ENCODE measurements at regions not wholly inside any gene's neighbourhood (a gene's known extent, or its start where the extent isn't known, plus 50 kb on each side); places are given as distances from the start of the nearest gene placed in this dataset.

DNA sequence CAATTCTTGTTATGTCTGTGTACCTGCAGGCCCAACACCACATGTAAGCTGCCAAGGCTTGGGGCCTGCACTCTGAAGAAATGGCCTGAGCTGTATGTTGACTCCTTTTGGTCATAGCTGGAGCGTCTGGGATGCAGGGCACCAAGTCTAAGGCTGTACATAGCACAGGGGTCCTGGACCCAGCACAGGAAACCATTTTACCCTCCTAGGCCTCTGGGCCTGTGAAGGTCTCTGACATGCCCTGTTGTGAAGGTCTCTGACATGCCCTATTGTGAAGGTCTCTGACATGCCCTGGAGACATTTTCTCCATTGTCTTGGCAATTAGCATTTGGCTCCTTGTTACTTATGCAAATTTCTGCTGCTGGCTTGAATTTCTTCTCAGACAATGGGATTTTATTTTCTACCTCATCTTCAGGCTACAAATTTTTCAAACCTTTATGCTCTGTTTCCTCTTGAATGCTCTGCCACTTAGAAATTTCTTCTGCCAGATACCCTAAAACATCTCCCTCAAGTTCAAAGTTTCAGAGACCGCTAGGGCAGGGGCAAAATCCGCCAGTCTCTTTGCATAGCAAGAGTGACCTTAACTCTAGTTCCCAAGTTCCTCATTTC, 246.7 kb upstream of the B3GALT2 start:
- Histone ChIP-seq H3K9me2 (ENCODE audit: insufficient read depth, low read length) (no peaks in the 10 kb centered on the region), H3K4me2 (ENCODE audit: low read length) (no peak overlapping the region), H4K20me1 (ENCODE audit: insufficient read depth, low read length) (no peaks in the 10 kb centered on the region), H3K27ac (ENCODE audit: low read depth, low read length, poor library complexity, severe bottlenecking) (no peak overlapping the region), H2AFZ (ENCODE audit: low read length) (no peak overlapping the region), H3K4me3 (ENCODE audit: low read depth, low read length, poor library complexity, severe bottlenecking) (no peak overlapping the region), H3K79me2 (ENCODE audit: insufficient read depth, low read depth, low read length) (no peaks in the 10 kb centered on the region), H3K9me3 (ENCODE audit: low read length) (peaks cover 22% of the 10 kb centered on the region), H3K4me1 (ENCODE audit: insufficient read depth, low read length, poor library complexity, severe bottlenecking) (no peaks in the 10 kb centered on the region), H3K36me3 (ENCODE audit: insufficient read depth, low read length) (no peaks in the 10 kb centered on the region; the same call in 1 of the 2 replicates)
- peak; percentile 16 for DNase-seq (ENCODE audit: low spot score)
- BruUV-seq (replicated peaks), result no TSS peak
- no peak for TF ChIP-seq EZH2phosphoT487 (IDR thresholded peaks at IDR 0.05; ENCODE audit: borderline replicate concordance, low read depth, low read length)
- TF ChIP-seq, protein P1, sequence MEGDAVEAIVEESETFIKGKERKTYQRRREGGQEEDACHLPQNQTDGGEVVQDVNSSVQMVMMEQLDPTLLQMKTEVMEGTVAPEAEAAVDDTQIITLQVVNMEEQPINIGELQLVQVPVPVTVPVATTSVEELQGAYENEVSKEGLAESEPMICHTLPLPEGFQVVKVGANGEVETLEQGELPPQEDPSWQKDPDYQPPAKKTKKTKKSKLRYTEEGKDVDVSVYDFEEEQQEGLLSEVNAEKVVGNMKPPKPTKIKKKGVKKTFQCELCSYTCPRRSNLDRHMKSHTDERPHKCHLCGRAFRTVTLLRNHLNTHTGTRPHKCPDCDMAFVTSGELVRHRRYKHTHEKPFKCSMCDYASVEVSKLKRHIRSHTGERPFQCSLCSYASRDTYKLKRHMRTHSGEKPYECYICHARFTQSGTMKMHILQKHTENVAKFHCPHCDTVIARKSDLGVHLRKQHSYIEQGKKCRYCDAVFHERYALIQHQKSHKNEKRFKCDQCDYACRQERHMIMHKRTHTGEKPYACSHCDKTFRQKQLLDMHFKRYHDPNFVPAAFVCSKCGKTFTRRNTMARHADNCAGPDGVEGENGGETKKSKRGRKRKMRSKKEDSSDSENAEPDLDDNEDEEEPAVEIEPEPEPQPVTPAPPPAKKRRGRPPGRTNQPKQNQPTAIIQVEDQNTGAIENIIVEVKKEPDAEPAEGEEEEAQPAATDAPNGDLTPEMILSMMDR (conservative IDR thresholded peaks at IDR 0.05; ENCODE audit: low read length), result no peak
- intact Hi-C loops (cut with micrococcal nuclease; ENCODE audit: unreplicated experiment), result no loop called here
- CTCF ChIA-PET (ENCODE audit: unreplicated experiment), result no interaction called here
- POLR2A ChIA-PET, result no interaction called here

DNA sequence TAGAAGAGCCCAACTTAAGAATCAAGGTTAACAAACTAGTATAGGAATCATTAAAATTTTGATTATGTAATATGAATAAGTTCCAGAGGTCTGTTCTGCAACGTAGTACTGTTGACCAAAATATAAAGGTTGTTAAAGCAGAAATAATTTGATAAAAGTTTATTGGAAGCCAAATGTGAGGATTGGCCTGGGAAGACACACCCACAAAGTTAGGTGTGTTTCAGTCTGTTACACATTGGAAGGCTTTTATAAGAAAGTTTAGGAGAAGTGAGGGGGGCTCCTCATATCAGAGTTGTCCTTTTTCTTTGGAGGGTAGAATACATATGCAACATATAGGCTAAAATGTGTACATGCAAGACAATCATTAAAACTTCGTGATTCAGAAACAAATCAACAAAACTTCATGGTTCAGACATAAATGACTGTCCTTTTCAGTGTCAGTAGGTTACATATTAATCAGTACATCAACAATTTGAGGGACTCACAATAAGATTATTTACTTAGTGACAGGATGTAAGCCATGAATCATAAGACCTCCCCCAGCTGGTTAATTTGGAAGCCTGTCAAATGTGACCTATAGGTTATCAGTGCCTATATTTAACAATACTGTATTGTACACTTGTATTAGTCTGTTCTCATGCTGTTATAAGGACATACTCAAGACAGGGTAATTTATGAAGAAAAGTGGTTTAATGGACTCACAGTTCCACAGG, 245.0 kb upstream of the B3GALT2 start:
- Histone ChIP-seq H3K9me2 (ENCODE audit: insufficient read depth, low read length) (no peaks in the 10 kb centered on the region), H3K79me2 (ENCODE audit: insufficient read depth, low read depth, low read length) (no peaks in the 10 kb centered on the region), H4K20me1 (ENCODE audit: insufficient read depth, low read length) (no peaks in the 10 kb centered on the region), H3K9me3 (ENCODE audit: low read length) (peaks cover 22% of the 10 kb centered on the region), H3K4me3 (ENCODE audit: low read depth, low read length, poor library complexity, severe bottlenecking) (no peak overlapping the region), H3K27ac (ENCODE audit: low read depth, low read length, poor library complexity, severe bottlenecking) (no peak overlapping the region), H3K4me2 (ENCODE audit: low read length) (no peak overlapping the region), H2AFZ (ENCODE audit: low read length) (no peak overlapping the region), H3K36me3 (ENCODE audit: insufficient read depth, low read length) (no peaks in the 10 kb centered on the region), H3K4me1 (ENCODE audit: insufficient read depth, low read length, poor library complexity, severe bottlenecking) (no peaks in the 10 kb centered on the region)
- no peak for TF ChIP-seq EZH2phosphoT487 (IDR thresholded peaks at IDR 0.05; ENCODE audit: borderline replicate concordance, low read depth, low read length)
- TF ChIP-seq, protein P1 (conservative IDR thresholded peaks at IDR 0.05; ENCODE audit: low read length), result no peak
- CTCF ChIA-PET (ENCODE audit: unreplicated experiment), result no interaction called here
- POLR2A ChIA-PET, result no interaction called here
- intact Hi-C loops (cut with micrococcal nuclease; ENCODE audit: unreplicated experiment), result no loop called here
- no peak for DNase-seq (ENCODE audit: low spot score)
- BruUV-seq (replicated peaks), result no TSS peak

DNA sequence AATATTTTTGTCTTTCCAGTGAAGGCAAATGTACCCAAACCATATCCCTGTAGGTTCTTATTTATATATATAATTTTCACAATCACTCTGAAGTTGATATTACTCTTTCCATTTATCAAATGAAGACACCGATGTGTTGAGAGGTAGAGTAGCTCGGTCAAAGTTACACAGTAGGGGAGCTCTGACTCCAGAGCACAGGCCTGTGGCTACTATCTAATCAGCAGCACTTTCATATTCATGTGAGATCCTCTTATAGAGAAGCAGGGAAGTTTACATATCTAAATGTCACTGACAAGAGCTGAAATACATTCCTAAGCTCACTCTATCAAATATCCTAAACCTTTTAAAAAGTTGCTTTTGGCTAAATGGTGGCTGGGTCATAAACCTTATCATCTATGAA, 241.1 kb upstream of the B3GALT2 start:
- POLR2A ChIA-PET, result interaction anchor here (0.7 to 0.8 kb wide), 2 partner anchors 8 to 35 kb away, joined by 3 read pairs; no protein-coding TSS in a partner anchor
- peak overlapping the region; percentile 55; the same call in 1 of the 2 replicates for H2AFZ ChIP-seq (ENCODE audit: low read length)
- no peaks in the 10 kb centered on the region for H4K20me1 ChIP-seq (ENCODE audit: insufficient read depth, low read length)
- H3K79me2 ChIP-seq (ENCODE audit: insufficient read depth, low read depth, low read length), result no peaks in the 10 kb centered on the region
- H3K4me1 ChIP-seq (ENCODE audit: insufficient read depth, low read length, poor library complexity, severe bottlenecking), result no peaks in the 10 kb centered on the region
- no peak overlapping the region for H3K4me2 ChIP-seq (ENCODE audit: low read length)
- H3K27ac ChIP-seq (ENCODE audit: low read depth, low read length, poor library complexity, severe bottlenecking), result no peak overlapping the region
- H3K4me3 ChIP-seq (ENCODE audit: low read depth, low read length, poor library complexity, severe bottlenecking), result no peak overlapping the region
- DNase-seq (ENCODE audit: low spot score), result no peak
- CTCF ChIA-PET (ENCODE audit: unreplicated experiment), result no interaction called here
- H3K36me3 ChIP-seq (ENCODE audit: insufficient read depth, low read length), result no peaks in the 10 kb centered on the region
- TF ChIP-seq, protein P1 (conservative IDR thresholded peaks at IDR 0.05; ENCODE audit: low read length), result no peak
- TF ChIP-seq EZH2phosphoT487 (IDR thresholded peaks at IDR 0.05; ENCODE audit: borderline replicate concordance, low read depth, low read length), result no peak
- H3K9me2 ChIP-seq (ENCODE audit: insufficient read depth, low read length), result no peaks in the 10 kb centered on the region
- intact Hi-C loops (cut with micrococcal nuclease; ENCODE audit: unreplicated experiment), result no loop called here
- H3K9me3 ChIP-seq (ENCODE audit: low read length), result 0 out of 2 replicates have a peak, but pooled peaks cover 3% of the 10 kb centered on the region
- BruUV-seq (replicated peaks), result no TSS peak
